GM12878 (cell line): ENCODE measurements at regions not wholly inside any gene's neighbourhood (a gene's known extent, or its start where the extent isn't known, plus 50 kb on each side); places are given as distances from the start of the nearest gene placed in this dataset.

ENCODE experiments used
- ATAC-seq: fragments of 200-7000 bp; cut with Tn5 transposase; 3 replicates; pipeline ENCODE4 v1.9.1; 2020; ENCODE audit warnings: mild to moderate bottlenecking, moderate library complexity
- BruUV-seq: library from RNA; stranded (reverse); fragments of 400-500 nt; replicated peaks from 2 replicates; lab custom pipeline; 2021; lab: Mats Ljungman, UMichigan
- CTCF ChIA-PET: fragments of 300-600 bp; sonication (Branson Sonifier 250); formaldehyde crosslinking; extraction: SDS; loops from one replicate; lab custom pipeline; 2021; ENCODE audit warnings: inconsistent platforms; lab: Yijun Ruan, JAX
- POLR2A ChIA-PET: fragments of 350-600 bp; formaldehyde crosslinking; extraction: SDS; loops from one replicate; lab custom pipeline; 2021; ENCODE audit warnings: inconsistent platforms; lab: Charles Lee
- RAD21 ChIA-PET: fragments of 300-600 bp; sonication (Branson Sonifier 250); formaldehyde crosslinking; loops from one replicate; lab custom pipeline; 2023; ENCODE audit warnings: antibody characterized with exemption; ENCODE audit not compliant: unreplicated experiment; lab: Charles Lee
- SMC1A ChIA-PET: fragments of 300-600 bp; sonication (Branson Sonifier 250); formaldehyde crosslinking; loops from one replicate; lab custom pipeline; 2023; ENCODE audit not compliant: unreplicated experiment, uncharacterized antibody; lab: Charles Lee
- DNase-seq: peaks from one replicate; pipeline ENCODE4 v3.0.0-alpha.2; 2011; ENCODE audit warnings: low read depth, low spot score
- FAIRE-seq: peaks from 3 replicates; lab custom pipeline; 2011; peaks lifted over from hg19 to GRCh38; lab: Jason Lieb, UNC
- H2AFZ ChIP-seq: 2 replicates; pipeline ENCODE4 v1.6.0; 2011; ENCODE audit warnings: low read depth, low read length, control low read depth; ENCODE audit not compliant: control insufficient read depth
- H3K27ac ChIP-seq: 2 replicates; pipeline ENCODE4 v1.5.1; 2011; ENCODE audit warnings: control low read depth; ENCODE audit not compliant: control insufficient read depth, insufficient read depth
- H3K27me3 ChIP-seq, 2 experiments: replicated peaks in 1 of 2; 2 replicates each; pipeline versions ENCODE4 v1.6.0 to v1.6.1; 2011; ENCODE audit warnings: low read length in 1 of 2; ENCODE audit not compliant: control insufficient read depth in 2 of 2, insufficient read depth in 2 of 2
- H3K36me3 ChIP-seq, 2 experiments: 2 replicates each; pipeline ENCODE4 v1.5.1; 2011; ENCODE audit warnings: low read length in 1 of 2; ENCODE audit not compliant: control insufficient read depth in 2 of 2, insufficient read depth in 2 of 2
- H3K4me1 ChIP-seq: 2 replicates; pipeline ENCODE4 v1.6.1; 2011; ENCODE audit warnings: mild to moderate bottlenecking, low read length, moderate library complexity, mixed read lengths; ENCODE audit not compliant: control insufficient read depth, insufficient read depth
- H3K4me2 ChIP-seq: 2 replicates; pipeline ENCODE4 v1.6.0; 2011; ENCODE audit warnings: control low read depth; ENCODE audit not compliant: control insufficient read depth, insufficient read depth
- H3K4me3 ChIP-seq: fragments of 200-600 bp; sonication (generic); 2 replicates; pipeline ENCODE4 v1.5.1; 2016
- H3K79me2 ChIP-seq: 2 replicates; pipeline ENCODE4 v1.6.0; 2011; ENCODE audit warnings: low read length; ENCODE audit not compliant: control insufficient read depth, insufficient read depth
- H3K9ac ChIP-seq: 2 replicates; pipeline ENCODE4 v1.8.0; 2011; ENCODE audit warnings: low read length, control low read depth, mixed read lengths; ENCODE audit not compliant: control insufficient read depth, insufficient read depth
- H3K9me3 ChIP-seq: replicated peaks from 3 replicates; pipeline ENCODE4 v1.5.1; 2011; ENCODE audit warnings: mild to moderate bottlenecking, low read length; ENCODE audit not compliant: control insufficient read depth, insufficient read depth
- H4K20me1 ChIP-seq: 2 replicates; pipeline ENCODE4 v1.6.0; 2011; ENCODE audit not compliant: control insufficient read depth, insufficient read depth
- BCL3 ChIP-seq: IDR thresholded peaks from 2 replicates; pipeline ENCODE4 v1.6.1; 2011; ENCODE audit warnings: borderline replicate concordance, low read depth, mild to moderate bottlenecking, moderate library complexity, low read length; ENCODE audit not compliant: insufficient read depth, poor library complexity, severe bottlenecking
- EP300 ChIP-seq, 2 experiments: fragments of 150-350 bp in 1 of 2; IDR thresholded peaks; 2 replicates each; pipeline ENCODE4 v1.6.1; 2011 to 2012; ENCODE audit warnings: low read depth in 2 of 2, low read length in 2 of 2, borderline replicate concordance in 1 of 2, improper control_type of control experiment in 1 of 2, inconsistent platforms in 1 of 2; ENCODE audit not compliant: control insufficient read depth in 1 of 2
- RBBP5 ChIP-seq: fragments of 200-600 bp; sonication (generic); conservative IDR thresholded peaks from 2 replicates; pipeline ENCODE4 v1.6.1; 2016
- RUNX3 ChIP-seq: IDR thresholded peaks from 2 replicates; pipeline ENCODE4 v1.6.1; 2012; ENCODE audit warnings: low read length, inconsistent platforms
- TCF7 ChIP-seq: IDR thresholded peaks from 2 replicates; pipeline ENCODE4 v1.6.1; 2014; ENCODE audit warnings: antibody characterized with exemption, borderline replicate concordance
- WGBS: methylation state at CpG from one replicate; pipeline ENCODE4 v1.1.6; 2016; ENCODE audit warnings: low lambda C conversion rate; ENCODE audit not compliant: insufficient replicate concordance, insufficient coverage; ENCODE audit errors: missing lambda C conversion rate; 5-methylcytosine and 5-hydroxymethylcytosine counted together
- in situ Hi-C: fragments of 300-500 bp; cut with MboI; formaldehyde crosslinking; loops from 9 replicates; pipeline ENCODE4 v1.14.3; 2018; ENCODE audit warnings: mixed read lengths
- intact Hi-C: fragments of 100-400 bp; cut with micrococcal nuclease; formaldehyde crosslinking; loops from one replicate; pipeline ENCODE4 v1.14.2; 2022; ENCODE audit not compliant: unreplicated experiment
- TF ChIP-seq, protein P1 (sequence below): fragments of 450-650 bp; IDR thresholded peaks from 2 replicates; pipeline ENCODE4 v1.6.1; 2016; ENCODE audit warnings: mild to moderate bottlenecking

- RAD21 ChIA-PET, result interaction anchor here (2.3 to 3.0 kb wide), 2 partner anchors 21 to 52 kb away, joined by 9 to 19 read pairs; no protein-coding TSS in a partner anchor
- SMC1A ChIA-PET, result interaction anchor here (1.3 to 1.4 kb wide), 3 partner anchors 12 to 45 kb away, joined by 3 to 5 read pairs (median 3); no protein-coding TSS in a partner anchor
- TF ChIP-seq BCL3, result peak; percentile 26
- no peak for TF ChIP-seq EP300 (IDR thresholded peaks at IDR 0.05; ENCODE audit: borderline replicate concordance in 1 of 2, control insufficient read depth in 1 of 2, low read depth in 2 of 2, low read length in 2 of 2)
- no peak for TF ChIP-seq TCF7
- TF ChIP-seq, protein P1, sequence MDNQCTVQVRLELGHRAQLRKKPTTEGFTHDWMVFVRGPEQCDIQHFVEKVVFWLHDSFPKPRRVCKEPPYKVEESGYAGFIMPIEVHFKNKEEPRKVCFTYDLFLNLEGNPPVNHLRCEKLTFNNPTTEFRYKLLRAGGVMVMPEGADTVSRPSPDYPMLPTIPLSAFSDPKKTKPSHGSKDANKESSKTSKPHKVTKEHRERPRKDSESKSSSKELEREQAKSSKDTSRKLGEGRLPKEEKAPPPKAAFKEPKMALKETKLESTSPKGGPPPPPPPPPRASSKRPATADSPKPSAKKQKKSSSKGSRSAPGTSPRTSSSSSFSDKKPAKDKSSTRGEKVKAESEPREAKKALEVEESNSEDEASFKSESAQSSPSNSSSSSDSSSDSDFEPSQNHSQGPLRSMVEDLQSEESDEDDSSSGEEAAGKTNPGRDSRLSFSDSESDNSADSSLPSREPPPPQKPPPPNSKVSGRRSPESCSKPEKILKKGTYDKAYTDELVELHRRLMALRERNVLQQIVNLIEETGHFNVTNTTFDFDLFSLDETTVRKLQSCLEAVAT, result no peak
- no peak for TF ChIP-seq RUNX3
- no peak for TF ChIP-seq RBBP5
- BruUV-seq, result no TSS peak
- DNase-seq, result no peak
- WGBS, result 94% methylated on average over 7 of the region's 7 CpGs
- intact Hi-C loops, result loop anchor here (10.0 kb wide), 1 partner anchor 126 kb away; no protein-coding TSS in a partner anchor
- Histone ChIP-seq H3K27me3 (no peaks in the 10 kb centered on the region), H3K9ac (no peak overlapping the region), H3K4me2 (no peak overlapping the region), H2AFZ (no peak overlapping the region), H3K4me3 (no peak overlapping the region), H3K36me3 (no peaks in the 10 kb centered on the region), H3K9me3 (no peaks in the 10 kb centered on the region; the same call in 2 of the 3 replicates), H3K79me2 (no peaks in the 10 kb centered on the region), H3K4me1 (peaks cover 27% of the 10 kb centered on the region), H4K20me1 (no peaks in the 10 kb centered on the region), H3K27ac (no peak overlapping the region)
- POLR2A ChIA-PET, result no interaction called here
- in situ Hi-C loops, result no loop called here
- CTCF ChIA-PET, result no interaction called here
- FAIRE-seq, result no peak
- ATAC-seq, result no peak
Measured at GRCh38 chr1:59018860-59019259, 235.0 kb upstream of the JUN start.
